VCaP (cell line): ENCODE measurements at regions not wholly inside any gene's neighbourhood (a gene's known extent, or its start where the extent isn't known, plus 50 kb on each side); places are given as distances from the start of the nearest gene placed in this dataset.

Experiments used
- H3K27ac ChIP-seq: fragments of 450-650 bp; 2 replicates; pipeline ENCODE4 v1.5.1; 2017
- CTCF ChIP-seq: fragments of 450-650 bp; conservative IDR thresholded peaks from 2 replicates; pipeline ENCODE4 v1.5.1; 2017; ENCODE audit warnings: mild to moderate bottlenecking, moderate library complexity

GRCh38 chr10:31731711-31732110 lies 196.9 kb downstream of the ARHGAP12 start:
- TF ChIP-seq CTCF: no peak
- no peak overlapping the region for H3K27ac ChIP-seq

GRCh38 chr10:31730776-31731175 lies 197.9 kb downstream of the ARHGAP12 start:
- no peak overlapping the region for H3K27ac ChIP-seq
- TF ChIP-seq CTCF: no peak

- no peak for TF ChIP-seq CTCF
- no peak overlapping the region for H3K27ac ChIP-seq
These were observed 199.9 kb downstream of the ARHGAP12 start for GRCh38 chr10:31728698-31729224.

GRCh38 chr10:31725436-31725835 lies 203.2 kb downstream of the ARHGAP12 start:
- H3K27ac ChIP-seq: no peak overlapping the region
- no peak for TF ChIP-seq CTCF

- TF ChIP-seq CTCF: no peak
- H3K27ac ChIP-seq: no peak overlapping the region
These were observed 204.3 kb downstream of the ARHGAP12 start for GRCh38 chr10:31724296-31724695.

GRCh38 chr10:31723106-31723750 lies 205.4 kb downstream of the ARHGAP12 start:
- no peak for TF ChIP-seq CTCF

GRCh38 chr10:31721096-31721495 lies 207.5 kb downstream of the ARHGAP12 start:
- no peak overlapping the region for H3K27ac ChIP-seq

More at GRCh38 chr10:31723106-31723750, 205.4 kb downstream of the ARHGAP12 start:
- H3K27ac ChIP-seq: no peak overlapping the region

More at GRCh38 chr10:31721096-31721495, 207.5 kb downstream of the ARHGAP12 start:
- TF ChIP-seq CTCF: no peak
